Erythroblast (primary cell): ENCODE measurements at regions not wholly inside any gene's neighbourhood (a gene's known extent, or its start where the extent isn't known, plus 50 kb on each side); places are given as distances from the start of the nearest gene placed in this dataset.

Source experiments
- GATA1 ChIP-seq: IDR thresholded peaks from 2 replicates; pipeline ENCODE4 v1.6.1; 2011; ENCODE audit warnings: low read depth, mild to moderate bottlenecking, control low read depth, low read length, moderate library complexity
- POLR2A ChIP-seq: IDR thresholded peaks from 2 replicates; pipeline ENCODE4 v1.6.1; 2011; ENCODE audit warnings: mild to moderate bottlenecking, low read length

- TF ChIP-seq POLR2A = no peak
- no peak for TF ChIP-seq GATA1
Observed at GRCh38 chr3:166818464-166818863, 561.6 kb downstream of the ZBBX start.
